ENCODE measurements at regions not wholly inside any gene's neighbourhood (a gene's known extent, or its start where the extent isn't known, plus 50 kb on each side); places are given as distances from the start of the nearest gene placed in this dataset.

DNA sequence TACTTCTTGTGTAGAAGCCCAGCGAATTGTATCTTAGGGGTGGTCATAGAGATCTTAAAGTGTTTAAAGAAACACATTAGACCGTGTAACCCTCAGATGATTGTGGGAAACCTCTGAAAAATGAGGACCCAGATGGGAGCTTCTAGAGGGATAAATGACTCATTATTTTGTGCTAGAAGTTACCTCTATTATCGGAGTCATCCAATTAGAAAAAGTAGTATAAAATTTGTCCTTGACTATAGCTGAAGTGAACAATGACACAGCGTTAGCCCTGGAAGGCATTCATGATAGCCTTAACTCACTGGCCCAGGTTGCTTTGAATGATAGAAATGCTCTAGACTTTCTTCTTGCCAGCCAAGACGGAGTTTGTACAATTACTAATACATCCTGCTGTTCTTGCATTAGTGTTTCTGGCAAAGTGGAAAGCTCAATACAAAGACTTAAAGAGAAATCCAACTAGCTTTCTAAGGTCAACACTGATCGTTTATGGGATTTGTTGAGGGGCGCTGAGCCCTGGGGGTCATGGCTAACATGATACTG, 178.9 kb upstream of the VEGFC start:
- no peak for TF ChIP-seq POLR2A (IDR thresholded peaks at IDR 0.05)
- no peak for TF ChIP-seq POLR2AphosphoS5 (IDR thresholded peaks at IDR 0.05)
- TF ChIP-seq, protein P1, sequence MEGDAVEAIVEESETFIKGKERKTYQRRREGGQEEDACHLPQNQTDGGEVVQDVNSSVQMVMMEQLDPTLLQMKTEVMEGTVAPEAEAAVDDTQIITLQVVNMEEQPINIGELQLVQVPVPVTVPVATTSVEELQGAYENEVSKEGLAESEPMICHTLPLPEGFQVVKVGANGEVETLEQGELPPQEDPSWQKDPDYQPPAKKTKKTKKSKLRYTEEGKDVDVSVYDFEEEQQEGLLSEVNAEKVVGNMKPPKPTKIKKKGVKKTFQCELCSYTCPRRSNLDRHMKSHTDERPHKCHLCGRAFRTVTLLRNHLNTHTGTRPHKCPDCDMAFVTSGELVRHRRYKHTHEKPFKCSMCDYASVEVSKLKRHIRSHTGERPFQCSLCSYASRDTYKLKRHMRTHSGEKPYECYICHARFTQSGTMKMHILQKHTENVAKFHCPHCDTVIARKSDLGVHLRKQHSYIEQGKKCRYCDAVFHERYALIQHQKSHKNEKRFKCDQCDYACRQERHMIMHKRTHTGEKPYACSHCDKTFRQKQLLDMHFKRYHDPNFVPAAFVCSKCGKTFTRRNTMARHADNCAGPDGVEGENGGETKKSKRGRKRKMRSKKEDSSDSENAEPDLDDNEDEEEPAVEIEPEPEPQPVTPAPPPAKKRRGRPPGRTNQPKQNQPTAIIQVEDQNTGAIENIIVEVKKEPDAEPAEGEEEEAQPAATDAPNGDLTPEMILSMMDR (IDR thresholded peaks at IDR 0.05): no peak
- TF ChIP-seq EP300 (IDR thresholded peaks at IDR 0.05): no peak
- H3K36me3 ChIP-seq: no peaks in the 10 kb centered on the region
- no peak overlapping the region for H3K27ac ChIP-seq
- no peaks in the 10 kb centered on the region for H3K4me1 ChIP-seq
- no peak overlapping the region for H3K4me3 ChIP-seq
- 77 to 82% (median 81%) methylated on average over 7 of the region's 7 CpGs for WGBS, 5 donors
- H3K27me3 ChIP-seq: no peaks in the 10 kb centered on the region
- no peaks in the 10 kb centered on the region for H3K9me3 ChIP-seq
- DNase-seq: no peak
- intact Hi-C loops (cut with DNase I; ENCODE audit: low total_unique reads): no loop called here

GRCh38 chr4:176979416-176979815, 186.7 kb upstream of the VEGFC start:
- no peaks in the 10 kb centered on the region for H3K36me3 ChIP-seq
- TF ChIP-seq EP300 (IDR thresholded peaks at IDR 0.05): no peak
- TF ChIP-seq POLR2AphosphoS5 (IDR thresholded peaks at IDR 0.05): no peak
- TF ChIP-seq, protein P1 (IDR thresholded peaks at IDR 0.05): no peak
- no peak for TF ChIP-seq POLR2A (IDR thresholded peaks at IDR 0.05)
- no peaks in the 10 kb centered on the region for H3K4me1 ChIP-seq
- no peak overlapping the region for H3K4me3 ChIP-seq
- no peak for DNase-seq
- H3K27ac ChIP-seq: no peak overlapping the region
- intact Hi-C loops (cut with DNase I; ENCODE audit: low total_unique reads): no loop called here
- 59 to 71% (median 68%) methylated on average over 1 of the region's 1 CpG for WGBS, 5 donors
- no peaks in the 10 kb centered on the region for H3K27me3 ChIP-seq
- H3K9me3 ChIP-seq: no peaks in the 10 kb centered on the region

DNA sequence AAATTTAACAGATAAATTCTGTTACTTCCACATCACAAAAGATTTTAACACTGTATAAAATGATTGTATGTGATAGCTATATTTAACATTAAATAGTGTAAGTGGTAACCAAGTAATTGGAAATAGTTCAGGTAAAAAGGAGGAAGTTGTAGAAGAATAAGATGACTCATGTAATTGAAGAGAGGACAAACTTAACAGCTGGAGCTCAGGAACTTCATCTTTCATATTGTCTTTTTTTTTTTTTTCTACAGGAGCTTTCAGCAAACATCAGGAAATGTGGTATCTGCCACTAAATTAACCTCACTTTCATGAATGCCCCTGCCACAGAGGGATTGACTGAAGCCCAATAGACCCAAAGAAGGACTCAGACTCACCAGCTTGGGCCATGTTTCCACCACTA, 188.4 kb upstream of the VEGFC start:
- Histone ChIP-seq H3K36me3 (no peaks in the 10 kb centered on the region), H3K27ac (no peak overlapping the region), H3K27me3 (no peaks in the 10 kb centered on the region), H3K4me3 (no peak overlapping the region), H3K4me1 (no peaks in the 10 kb centered on the region), H3K9me3 (no peaks in the 10 kb centered on the region)
- intact Hi-C loops (cut with DNase I; ENCODE audit: low total_unique reads): no loop called here
- DNase-seq: no peak
- TF ChIP-seq, protein P1 (IDR thresholded peaks at IDR 0.05): no peak
- TF ChIP-seq POLR2AphosphoS5 (IDR thresholded peaks at IDR 0.05) (no peak), POLR2A (IDR thresholded peaks at IDR 0.05) (no peak), EP300 (IDR thresholded peaks at IDR 0.05) (no peak)

DNA sequence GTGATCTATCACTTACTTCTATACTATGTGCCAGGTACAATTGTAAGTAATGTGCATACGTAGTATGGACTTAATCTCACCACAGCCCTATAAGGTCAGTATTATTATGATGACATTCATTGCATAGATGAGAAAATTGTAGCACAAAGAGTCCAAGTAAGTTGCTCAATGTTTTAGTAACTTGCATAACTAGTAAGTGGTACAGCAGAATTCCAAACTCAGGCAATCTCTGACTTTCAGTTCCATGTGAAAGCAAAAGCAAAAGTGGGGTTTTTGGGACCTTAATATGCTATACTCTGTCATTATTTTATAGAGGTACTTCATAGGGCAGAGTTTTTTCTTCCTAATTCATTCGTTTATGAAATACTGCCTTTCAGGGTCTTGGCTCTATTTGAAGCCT, 188.8 kb upstream of the VEGFC start:
- intact Hi-C loops (cut with DNase I; ENCODE audit: low total_unique reads): no loop called here
- 68 to 78% (median 72%) methylated on average over 2 of the region's 2 CpGs for WGBS, 5 donors
- Histone ChIP-seq H3K27ac (no peak overlapping the region), H3K27me3 (no peaks in the 10 kb centered on the region), H3K36me3 (no peaks in the 10 kb centered on the region), H3K4me3 (no peak overlapping the region), H3K4me1 (no peaks in the 10 kb centered on the region), H3K9me3 (no peaks in the 10 kb centered on the region)
- TF ChIP-seq POLR2AphosphoS5 (IDR thresholded peaks at IDR 0.05): no peak
- TF ChIP-seq, protein P1 (IDR thresholded peaks at IDR 0.05): no peak
- TF ChIP-seq EP300 (IDR thresholded peaks at IDR 0.05): no peak
- no peak for TF ChIP-seq POLR2A (IDR thresholded peaks at IDR 0.05)
- no peak for DNase-seq
